HepG2 (cell line): ENCODE measurements at regions not wholly inside any gene's neighbourhood (a gene's known extent, or its start where the extent isn't known, plus 50 kb on each side); places are given as distances from the start of the nearest gene placed in this dataset.
A peak's percentile ranks its signal among the peaks of the same experiment; 100 is the strongest.
"Not testable (repeated sequence)": the region's sequence is repeated elsewhere in the genome, so short reads cannot be mapped to it uniquely, and the experiment has no call there.

Source experiments
- ATAC-seq: fragments of 200-7000 bp; cut with Tn5 transposase; 3 replicates; pipeline ENCODE4 v1.9.1; 2020; ENCODE audit warnings: mild to moderate bottlenecking, moderate library complexity
- BruUV-seq: library from RNA; stranded (reverse); fragments of 400-500 nt; replicated peaks from 2 replicates; lab custom pipeline; 2021; lab: Mats Ljungman, UMichigan
- CTCF ChIA-PET: fragments of 300-600 bp; formaldehyde crosslinking; extraction: SDS; loops from one replicate; lab custom pipeline; 2021; ENCODE audit warnings: low total read pairs, inconsistent platforms, low intra/inter-chr PET ratio; lab: Yijun Ruan, JAX
- POLR2A ChIA-PET: fragments of 350-600 bp; sonication (Branson Sonifier 250); formaldehyde crosslinking; loops from one replicate; lab custom pipeline; 2020; ENCODE audit warnings: antibody characterized with exemption, inconsistent platforms; lab: Yijun Ruan, JAX
- DNase-seq: peaks from one replicate; pipeline ENCODE4 v3.0.0-alpha.2; 2015; ENCODE audit warnings: low spot score
- FAIRE-seq: peaks from 3 replicates; lab custom pipeline; 2011; peaks lifted over from hg19 to GRCh38; lab: Jason Lieb, UNC
- H2AFZ ChIP-seq: one replicate; pipeline ENCODE4 v1.6.1; 2011; ENCODE audit warnings: low read length, inconsistent platforms
- H3K27ac ChIP-seq: fragments of 300-600 bp; 3 replicates; pipeline ENCODE4 v1.8.0; 2011; ENCODE audit warnings: mixed run types, mild to moderate bottlenecking, mixed read lengths, low read length, inconsistent platforms; ENCODE audit not compliant: insufficient read depth; ENCODE audit errors: extremely low read length
- H3K27me3 ChIP-seq, 2 experiments: fragments of 200-600 bp in 1 of 2; 2 replicates in 1 of 2; 3 replicates in 1 of 2; pipeline versions ENCODE4 v1.6.0 to v1.8.0; 2011; ENCODE audit warnings: low read length in 2 of 2, mild to moderate bottlenecking in 2 of 2, moderate library complexity in 2 of 2, inconsistent platforms in 1 of 2; ENCODE audit not compliant: insufficient read depth in 2 of 2, control insufficient read depth in 1 of 2
- H3K36me3 ChIP-seq, 2 experiments: fragments of 200-600 bp in 1 of 2; replicated peaks in 1 of 2; 2 replicates in 1 of 2; 3 replicates in 1 of 2; pipeline versions ENCODE4 v1.5.1 to v1.8.0; 2011; ENCODE audit warnings: low read length in 2 of 2, inconsistent platforms in 1 of 2; ENCODE audit not compliant: insufficient read depth in 2 of 2, control insufficient read depth in 1 of 2
- H3K4me1 ChIP-seq: 2 replicates; pipeline ENCODE4 v1.5.1; 2012; ENCODE audit warnings: low read length, inconsistent platforms; ENCODE audit not compliant: insufficient read depth
- H3K4me2 ChIP-seq: 2 replicates; pipeline ENCODE4 v1.6.0; 2011; ENCODE audit warnings: low read depth, low read length, inconsistent platforms
- H3K4me3 ChIP-seq, 3 experiments: fragments of 200-600 bp in 1 of 3; sonication (generic), shearing (Covaris generic) in 1 of 3; replicated peaks in 1 of 3; 2 replicates each; pipeline ENCODE4 v1.5.1; 2011 to 2016; ENCODE audit warnings: low read length in 3 of 3, inconsistent platforms in 2 of 3, low read depth in 2 of 3, mild to moderate bottlenecking in 2 of 3, control low read depth in 1 of 3, mixed read lengths in 1 of 3; ENCODE audit not compliant: insufficient read depth in 1 of 3
- H3K79me2 ChIP-seq: one replicate; pipeline ENCODE4 v1.6.1; 2011; ENCODE audit warnings: low read length, inconsistent platforms; ENCODE audit not compliant: insufficient read depth
- H3K9ac ChIP-seq: 2 replicates; pipeline ENCODE4 v1.6.0; 2011; ENCODE audit warnings: mild to moderate bottlenecking, low read depth, low read length, inconsistent platforms; ENCODE audit not compliant: insufficient read depth
- H3K9me3 ChIP-seq: 2 replicates; pipeline ENCODE4 v1.5.1; 2012; ENCODE audit warnings: mild to moderate bottlenecking, low read length
- H4K20me1 ChIP-seq: 2 replicates; pipeline ENCODE4 v1.6.0; 2011; ENCODE audit warnings: inconsistent platforms, mild to moderate bottlenecking, low read length, moderate library complexity; ENCODE audit not compliant: insufficient read depth
- PCBP2 ChIP-seq: fragments of 200-400 bp; formaldehyde crosslinking; optimal IDR thresholded peaks from 2 replicates; pipeline ENCODE3; 2018; ENCODE audit warnings: low read length, low read depth; ENCODE audit not compliant: poor library complexity, severe bottlenecking
- ZNF615 ChIP-seq: sonication (generic); formaldehyde crosslinking; IDR thresholded peaks from 2 replicates; pipeline ENCODE4 v1.5.0; 2020; ENCODE audit warnings: mild to moderate bottlenecking, missing genetic modification reagents, borderline replicate concordance
- ZNF75D ChIP-seq: sonication (generic); formaldehyde crosslinking; IDR thresholded peaks from 2 replicates; pipeline ENCODE4 v1.8.1; 2023; ENCODE audit warnings: missing genetic modification reagents, mild to moderate bottlenecking, borderline replicate concordance
- WGBS: methylation state at CpG from one replicate; pipeline ENCODE4 v1.1.6; 2017; ENCODE audit warnings: low lambda C conversion rate; 5-methylcytosine and 5-hydroxymethylcytosine counted together
- in situ Hi-C: cut with HindIII; loops from 2 replicates; pipeline ENCODE4 v1.10.0; 2017; ENCODE audit warnings: low pct_unique_long_range_greater_than_20kb; ENCODE audit not compliant: extremely low pct_ligation_motif_present
- intact Hi-C: fragments of 100-400 bp; cut with micrococcal nuclease; formaldehyde crosslinking; loops from one replicate; pipeline ENCODE4 v1.10.0; 2022; ENCODE audit not compliant: unreplicated experiment
- TF ChIP-seq, protein P1 (sequence below): sonication (generic); formaldehyde crosslinking; IDR thresholded peaks from 2 replicates; pipeline ENCODE4 v1.4.0; 2020; ENCODE audit warnings: missing genetic modification reagents, borderline replicate concordance
- TF ChIP-seq, protein P2 (sequence below): sonication (generic); formaldehyde crosslinking; IDR thresholded peaks from 2 replicates; pipeline ENCODE4 v1.5.0; 2020; ENCODE audit warnings: missing genetic modification reagents
- TF ChIP-seq, protein P3 (sequence below): sonication (generic); formaldehyde crosslinking; IDR thresholded peaks from 2 replicates; pipeline ENCODE4 v1.5.1; 2020; ENCODE audit warnings: mild to moderate bottlenecking, missing genetic modification reagents, moderate library complexity
- TF ChIP-seq, protein P4 (sequence below): sonication (generic); formaldehyde crosslinking; IDR thresholded peaks from 2 replicates; pipeline ENCODE4 v1.8.0; 2022; ENCODE audit warnings: mild to moderate bottlenecking, missing genetic modification reagents, borderline replicate concordance

DNA sequence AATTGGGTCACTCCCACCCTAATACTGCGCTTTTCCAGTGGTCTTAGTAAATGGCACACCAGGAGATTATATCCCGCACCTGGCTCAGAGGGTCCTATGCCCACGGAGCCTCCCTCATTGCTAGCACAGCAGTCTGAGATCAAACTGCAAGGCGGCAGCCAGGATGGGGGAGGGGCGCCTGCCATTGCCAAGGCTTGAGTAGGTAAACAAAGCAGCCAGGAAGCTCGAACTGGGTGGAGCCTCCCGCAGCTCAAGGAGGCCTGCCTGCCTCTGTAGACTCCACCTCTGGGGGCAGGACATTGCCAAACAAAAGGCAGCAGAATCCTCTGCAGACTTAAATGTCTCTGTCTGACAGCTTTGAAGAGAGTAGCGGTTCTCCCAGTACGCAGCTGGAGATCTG lies 52.4 kb upstream of the PMPCB start:
- H3K9ac ChIP-seq, H3K4me1 ChIP-seq, H3K27ac ChIP-seq, in situ Hi-C loops, BruUV-seq, H3K4me3 ChIP-seq, POLR2A ChIA-PET, H3K27me3 ChIP-seq, H3K4me2 ChIP-seq, H2AFZ ChIP-seq, CTCF ChIA-PET, H3K9me3 ChIP-seq, ATAC-seq, H3K79me2 ChIP-seq, H4K20me1 ChIP-seq, DNase-seq, H3K36me3 ChIP-seq, FAIRE-seq, intact Hi-C loops: not testable (repeated sequence)
- TF ChIP-seq, protein P1, sequence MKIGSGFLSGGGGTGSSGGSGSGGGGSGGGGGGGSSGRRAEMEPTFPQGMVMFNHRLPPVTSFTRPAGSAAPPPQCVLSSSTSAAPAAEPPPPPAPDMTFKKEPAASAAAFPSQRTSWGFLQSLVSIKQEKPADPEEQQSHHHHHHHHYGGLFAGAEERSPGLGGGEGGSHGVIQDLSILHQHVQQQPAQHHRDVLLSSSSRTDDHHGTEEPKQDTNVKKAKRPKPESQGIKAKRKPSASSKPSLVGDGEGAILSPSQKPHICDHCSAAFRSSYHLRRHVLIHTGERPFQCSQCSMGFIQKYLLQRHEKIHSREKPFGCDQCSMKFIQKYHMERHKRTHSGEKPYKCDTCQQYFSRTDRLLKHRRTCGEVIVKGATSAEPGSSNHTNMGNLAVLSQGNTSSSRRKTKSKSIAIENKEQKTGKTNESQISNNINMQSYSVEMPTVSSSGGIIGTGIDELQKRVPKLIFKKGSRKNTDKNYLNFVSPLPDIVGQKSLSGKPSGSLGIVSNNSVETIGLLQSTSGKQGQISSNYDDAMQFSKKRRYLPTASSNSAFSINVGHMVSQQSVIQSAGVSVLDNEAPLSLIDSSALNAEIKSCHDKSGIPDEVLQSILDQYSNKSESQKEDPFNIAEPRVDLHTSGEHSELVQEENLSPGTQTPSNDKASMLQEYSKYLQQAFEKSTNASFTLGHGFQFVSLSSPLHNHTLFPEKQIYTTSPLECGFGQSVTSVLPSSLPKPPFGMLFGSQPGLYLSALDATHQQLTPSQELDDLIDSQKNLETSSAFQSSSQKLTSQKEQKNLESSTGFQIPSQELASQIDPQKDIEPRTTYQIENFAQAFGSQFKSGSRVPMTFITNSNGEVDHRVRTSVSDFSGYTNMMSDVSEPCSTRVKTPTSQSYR (CRISPR knock-in tag), result peak; percentile 81
- 100% methylated on average over 1 of the region's 9 CpGs for WGBS

DNA sequence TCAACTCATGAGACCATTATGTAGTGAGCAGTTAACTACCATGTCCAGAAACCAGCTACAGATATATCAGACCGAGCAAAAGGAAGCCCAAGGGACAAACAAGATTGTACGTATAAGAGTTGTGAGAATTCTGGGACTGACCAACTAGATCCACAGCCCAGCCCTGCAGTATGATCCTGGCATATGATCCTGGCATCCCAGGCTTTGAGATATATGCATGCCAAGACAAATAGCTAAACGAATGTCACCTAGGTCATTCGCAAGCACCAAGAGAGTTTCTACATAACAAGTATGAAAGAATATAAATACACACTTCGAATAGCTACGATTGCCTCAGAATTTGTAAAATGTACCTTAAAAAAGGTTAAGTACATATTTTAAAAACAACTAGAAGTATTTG lies 56.4 kb upstream of the PMPCB start:
- H4K20me1 ChIP-seq, result no peaks in the 10 kb centered on the region
- H3K9ac ChIP-seq, result no peak overlapping the region
- H3K9me3 ChIP-seq, result no peaks in the 10 kb centered on the region
- H3K27ac ChIP-seq, result no peak overlapping the region
- WGBS, result 20% methylated on average over 6 of the region's 6 CpGs
- no peak overlapping the region for H3K4me2 ChIP-seq
- ATAC-seq (no peak), DNase-seq (no peak), FAIRE-seq (no peak)
- ChIA-PET CTCF (no interaction called here), POLR2A (no interaction called here)
- H3K36me3 ChIP-seq, result no peaks in the 10 kb centered on the region
- H3K27me3 ChIP-seq, result no peaks in the 10 kb centered on the region
- no peaks in the 10 kb centered on the region for H3K79me2 ChIP-seq
- H3K4me1 ChIP-seq, result no peaks in the 10 kb centered on the region
- H2AFZ ChIP-seq, result no peak overlapping the region
- no TSS peak for BruUV-seq
- no peak overlapping the region for H3K4me3 ChIP-seq
- in situ Hi-C loops (no loop called here), intact Hi-C loops (no loop called here)
- no peak for TF ChIP-seq PCBP2
- TF ChIP-seq, protein P2, sequence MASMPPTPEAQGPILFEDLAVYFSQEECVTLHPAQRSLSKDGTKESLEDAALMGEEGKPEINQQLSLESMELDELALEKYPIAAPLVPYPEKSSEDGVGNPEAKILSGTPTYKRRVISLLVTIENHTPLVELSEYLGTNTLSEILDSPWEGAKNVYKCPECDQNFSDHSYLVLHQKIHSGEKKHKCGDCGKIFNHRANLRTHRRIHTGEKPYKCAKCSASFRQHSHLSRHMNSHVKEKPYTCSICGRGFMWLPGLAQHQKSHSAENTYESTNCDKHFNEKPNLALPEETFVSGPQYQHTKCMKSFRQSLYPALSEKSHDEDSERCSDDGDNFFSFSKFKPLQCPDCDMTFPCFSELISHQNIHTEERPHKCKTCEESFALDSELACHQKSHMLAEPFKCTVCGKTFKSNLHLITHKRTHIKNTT (CRISPR knock-in tag), result no peak
- TF ChIP-seq, protein P3, sequence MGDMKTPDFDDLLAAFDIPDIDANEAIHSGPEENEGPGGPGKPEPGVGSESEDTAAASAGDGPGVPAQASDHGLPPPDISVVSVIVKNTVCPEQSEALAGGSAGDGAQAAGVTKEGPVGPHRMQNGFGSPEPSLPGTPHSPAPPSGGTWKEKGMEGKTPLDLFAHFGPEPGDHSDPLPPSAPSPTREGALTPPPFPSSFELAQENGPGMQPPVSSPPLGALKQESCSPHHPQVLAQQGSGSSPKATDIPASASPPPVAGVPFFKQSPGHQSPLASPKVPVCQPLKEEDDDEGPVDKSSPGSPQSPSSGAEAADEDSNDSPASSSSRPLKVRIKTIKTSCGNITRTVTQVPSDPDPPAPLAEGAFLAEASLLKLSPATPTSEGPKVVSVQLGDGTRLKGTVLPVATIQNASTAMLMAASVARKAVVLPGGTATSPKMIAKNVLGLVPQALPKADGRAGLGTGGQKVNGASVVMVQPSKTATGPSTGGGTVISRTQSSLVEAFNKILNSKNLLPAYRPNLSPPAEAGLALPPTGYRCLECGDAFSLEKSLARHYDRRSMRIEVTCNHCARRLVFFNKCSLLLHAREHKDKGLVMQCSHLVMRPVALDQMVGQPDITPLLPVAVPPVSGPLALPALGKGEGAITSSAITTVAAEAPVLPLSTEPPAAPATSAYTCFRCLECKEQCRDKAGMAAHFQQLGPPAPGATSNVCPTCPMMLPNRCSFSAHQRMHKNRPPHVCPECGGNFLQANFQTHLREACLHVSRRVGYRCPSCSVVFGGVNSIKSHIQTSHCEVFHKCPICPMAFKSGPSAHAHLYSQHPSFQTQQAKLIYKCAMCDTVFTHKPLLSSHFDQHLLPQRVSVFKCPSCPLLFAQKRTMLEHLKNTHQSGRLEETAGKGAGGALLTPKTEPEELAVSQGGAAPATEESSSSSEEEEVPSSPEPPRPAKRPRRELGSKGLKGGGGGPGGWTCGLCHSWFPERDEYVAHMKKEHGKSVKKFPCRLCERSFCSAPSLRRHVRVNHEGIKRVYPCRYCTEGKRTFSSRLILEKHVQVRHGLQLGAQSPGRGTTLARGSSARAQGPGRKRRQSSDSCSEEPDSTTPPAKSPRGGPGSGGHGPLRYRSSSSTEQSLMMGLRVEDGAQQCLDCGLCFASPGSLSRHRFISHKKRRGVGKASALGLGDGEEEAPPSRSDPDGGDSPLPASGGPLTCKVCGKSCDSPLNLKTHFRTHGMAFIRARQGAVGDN, result no peak
- TF ChIP-seq ZNF75D (CRISPR knock-in tag), result no peak
- TF ChIP-seq, protein P4, sequence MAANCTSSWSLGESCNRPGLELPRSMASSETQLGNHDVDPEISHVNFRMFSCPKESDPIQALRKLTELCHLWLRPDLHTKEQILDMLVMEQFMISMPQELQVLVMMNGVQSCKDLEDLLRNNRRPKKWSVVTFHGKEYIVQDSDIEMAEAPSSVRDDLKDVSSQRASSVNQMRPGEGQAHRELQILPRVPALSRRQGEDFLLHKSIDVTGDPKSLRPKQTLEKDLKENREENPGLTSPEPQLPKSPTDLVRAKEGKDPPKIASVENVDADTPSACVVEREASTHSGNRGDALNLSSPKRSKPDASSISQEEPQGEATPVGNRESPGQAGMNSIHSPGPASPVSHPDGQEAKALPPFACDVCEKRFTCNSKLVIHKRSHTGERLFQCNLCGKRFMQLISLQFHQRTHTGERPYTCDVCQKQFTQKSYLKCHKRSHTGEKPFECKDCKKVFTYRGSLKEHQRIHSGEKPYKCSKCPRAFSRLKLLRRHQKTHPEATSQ (CRISPR knock-in tag), result no peak
- TF ChIP-seq ZNF615 (CRISPR knock-in tag), result no peak
